SH-SY5Y (cell line): ENCODE measurements at regions not wholly inside any gene's neighbourhood (a gene's known extent, or its start where the extent isn't known, plus 50 kb on each side); places are given as distances from the start of the nearest gene placed in this dataset.

ENCODE experiments used
- GATA2 ChIP-seq: IDR thresholded peaks from 2 replicates; pipeline ENCODE4 v1.6.1; 2011; ENCODE audit warnings: mild to moderate bottlenecking, low read depth, low read length
- GATA3 ChIP-seq: IDR thresholded peaks from 2 replicates; pipeline ENCODE4 v1.6.1; 2011; ENCODE audit warnings: low read depth, mild to moderate bottlenecking, low read length, moderate library complexity

- no peak for TF ChIP-seq GATA2
- TF ChIP-seq GATA3, result no peak
Measured at GRCh38 chr1:185573677-185574076, 160.5 kb upstream of the HMCN1 start.
